GM12874 (cell line): ENCODE measurements at regions not wholly inside any gene's neighbourhood (a gene's known extent, or its start where the extent isn't known, plus 50 kb on each side); places are given as distances from the start of the nearest gene placed in this dataset.

Source experiments
- CTCF ChIP-seq: IDR thresholded peaks from 2 replicates; pipeline ENCODE4 v1.5.1; 2011; ENCODE audit warnings: low read depth, mild to moderate bottlenecking, control low read depth, low read length, moderate library complexity; ENCODE audit not compliant: insufficient read depth

DNA sequence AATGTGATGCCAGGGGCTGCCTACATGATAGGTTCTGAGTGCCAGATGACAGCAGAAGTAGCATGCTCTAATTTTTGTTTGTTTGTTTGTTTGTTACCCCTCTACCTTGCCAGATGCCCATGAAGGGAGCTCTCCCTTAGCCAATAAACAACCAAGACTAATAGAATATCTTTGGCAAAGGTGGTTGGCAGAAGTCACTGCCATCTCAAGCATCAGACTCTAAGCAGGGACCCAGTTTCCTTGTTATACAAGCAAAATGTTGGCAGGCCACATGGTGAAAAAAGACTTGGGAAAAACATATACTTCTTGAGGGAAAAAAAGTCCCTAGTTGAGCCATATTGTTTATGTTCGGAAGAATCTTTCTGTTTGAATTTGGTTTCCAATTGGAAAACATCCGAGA lies 609.0 kb upstream of the CFAP20DC start:
- TF ChIP-seq CTCF, result no peak

GRCh38 chr3:59658274-59658673 lies 608.4 kb upstream of the CFAP20DC start:
- no peak for TF ChIP-seq CTCF

- no peak for TF ChIP-seq CTCF
Observed at GRCh38 chr3:59655418-59656015, 605.7 kb upstream of the CFAP20DC start.

- TF ChIP-seq CTCF, result no peak
Observed at GRCh38 chr3:59654480-59655417, 604.9 kb upstream of the CFAP20DC start.

DNA sequence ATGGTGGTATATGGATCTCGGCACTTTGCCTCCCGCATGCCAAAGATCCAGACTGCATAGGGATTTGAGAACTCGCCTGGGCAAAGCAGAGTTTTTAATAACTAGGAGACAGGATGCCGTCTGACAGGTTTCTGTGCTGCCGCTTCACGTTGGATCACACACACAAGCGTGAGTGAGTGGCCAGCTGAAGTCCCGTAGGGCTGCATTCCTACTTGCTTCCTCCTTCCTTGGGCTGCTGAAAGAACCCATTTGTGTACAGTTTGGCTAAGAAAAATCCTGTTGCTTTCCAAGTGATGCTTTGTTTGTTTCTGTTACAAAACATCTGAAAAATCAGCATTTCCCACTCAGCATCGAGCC lies 604.3 kb upstream of the CFAP20DC start:
- TF ChIP-seq CTCF, result no peak

DNA sequence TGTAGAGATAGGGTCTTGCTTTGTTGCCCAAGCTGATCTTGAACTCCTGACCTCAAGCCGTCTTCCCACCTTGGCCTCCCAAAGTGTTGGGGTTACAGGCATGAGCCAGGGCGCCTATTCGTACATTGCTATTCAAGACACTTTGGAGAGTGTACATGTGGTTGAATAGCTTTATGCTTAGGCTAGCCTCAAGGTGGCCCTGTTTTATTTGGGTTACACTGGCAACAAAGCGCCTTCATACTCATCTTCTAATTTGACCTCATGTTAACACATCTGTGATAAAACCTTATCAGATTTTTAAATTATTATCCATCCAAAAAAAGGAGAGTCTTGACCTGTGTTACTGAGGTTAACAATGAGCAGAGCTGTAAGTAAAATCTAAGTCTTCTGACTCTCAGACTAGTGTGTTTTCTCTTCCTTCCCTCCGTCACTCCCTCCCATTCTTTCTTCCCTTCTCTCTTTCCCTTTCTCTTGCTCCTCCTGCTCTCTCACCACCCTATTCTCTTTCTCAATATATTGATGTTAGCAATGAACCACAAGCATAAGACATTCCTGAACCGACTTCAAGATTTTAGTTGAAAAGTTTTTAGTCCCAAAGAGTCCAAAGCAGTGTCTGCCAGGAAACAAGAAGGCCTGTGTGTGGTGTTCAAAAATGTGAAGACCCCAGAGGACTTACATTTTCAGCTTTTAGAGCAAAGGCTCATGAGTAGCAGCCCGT lies 603.7 kb upstream of the CFAP20DC start:
- TF ChIP-seq CTCF, result no peak
